ENCODE measurements at regions not wholly inside any gene's neighbourhood (a gene's known extent, or its start where the extent isn't known, plus 50 kb on each side); places are given as distances from the start of the nearest gene placed in this dataset.

DNA sequence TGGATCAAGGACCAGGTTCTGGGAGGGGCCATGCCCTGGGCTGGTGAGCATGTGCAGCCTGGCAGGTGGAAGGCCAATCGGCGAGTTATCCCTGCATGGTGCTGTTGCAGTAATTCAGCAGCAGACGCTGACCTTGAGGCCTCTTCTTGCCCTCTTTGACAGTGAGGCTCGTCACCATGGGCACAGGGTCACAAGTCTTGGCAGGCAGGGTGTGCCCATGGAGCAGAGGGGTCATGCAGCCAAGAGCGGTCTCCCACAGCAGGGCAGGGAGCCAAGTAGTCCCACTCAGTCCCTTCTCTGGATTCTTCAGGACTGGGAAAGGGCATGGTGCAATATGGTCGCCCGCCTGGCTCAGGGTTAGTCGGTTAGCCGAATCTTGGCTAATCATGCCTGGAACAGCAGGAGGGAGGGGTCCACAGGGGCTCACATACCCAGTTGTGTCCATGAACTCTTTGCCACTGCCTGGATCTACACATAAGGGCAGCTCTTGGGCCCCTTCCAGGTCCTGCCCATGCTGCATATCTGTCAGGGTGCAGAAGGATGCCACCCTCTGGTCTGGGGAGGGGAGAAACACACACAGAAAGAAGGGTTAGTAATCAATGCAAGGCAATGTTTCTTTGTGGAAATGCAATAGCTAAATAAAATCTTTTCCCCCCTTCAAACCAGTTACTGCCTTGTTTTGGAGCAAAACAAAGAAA lies 226.8 kb downstream of the SIPA1L2 start:
- no peak overlapping the region for H3K4me3 ChIP-seq (ENCODE audit: low read depth, low read length)
- TF ChIP-seq, protein P1, sequence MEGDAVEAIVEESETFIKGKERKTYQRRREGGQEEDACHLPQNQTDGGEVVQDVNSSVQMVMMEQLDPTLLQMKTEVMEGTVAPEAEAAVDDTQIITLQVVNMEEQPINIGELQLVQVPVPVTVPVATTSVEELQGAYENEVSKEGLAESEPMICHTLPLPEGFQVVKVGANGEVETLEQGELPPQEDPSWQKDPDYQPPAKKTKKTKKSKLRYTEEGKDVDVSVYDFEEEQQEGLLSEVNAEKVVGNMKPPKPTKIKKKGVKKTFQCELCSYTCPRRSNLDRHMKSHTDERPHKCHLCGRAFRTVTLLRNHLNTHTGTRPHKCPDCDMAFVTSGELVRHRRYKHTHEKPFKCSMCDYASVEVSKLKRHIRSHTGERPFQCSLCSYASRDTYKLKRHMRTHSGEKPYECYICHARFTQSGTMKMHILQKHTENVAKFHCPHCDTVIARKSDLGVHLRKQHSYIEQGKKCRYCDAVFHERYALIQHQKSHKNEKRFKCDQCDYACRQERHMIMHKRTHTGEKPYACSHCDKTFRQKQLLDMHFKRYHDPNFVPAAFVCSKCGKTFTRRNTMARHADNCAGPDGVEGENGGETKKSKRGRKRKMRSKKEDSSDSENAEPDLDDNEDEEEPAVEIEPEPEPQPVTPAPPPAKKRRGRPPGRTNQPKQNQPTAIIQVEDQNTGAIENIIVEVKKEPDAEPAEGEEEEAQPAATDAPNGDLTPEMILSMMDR (conservative IDR thresholded peaks at IDR 0.05; ENCODE audit: low read depth, low read length), result no peak
- DNase-seq (ENCODE audit: low read depth), result no peak

DNA sequence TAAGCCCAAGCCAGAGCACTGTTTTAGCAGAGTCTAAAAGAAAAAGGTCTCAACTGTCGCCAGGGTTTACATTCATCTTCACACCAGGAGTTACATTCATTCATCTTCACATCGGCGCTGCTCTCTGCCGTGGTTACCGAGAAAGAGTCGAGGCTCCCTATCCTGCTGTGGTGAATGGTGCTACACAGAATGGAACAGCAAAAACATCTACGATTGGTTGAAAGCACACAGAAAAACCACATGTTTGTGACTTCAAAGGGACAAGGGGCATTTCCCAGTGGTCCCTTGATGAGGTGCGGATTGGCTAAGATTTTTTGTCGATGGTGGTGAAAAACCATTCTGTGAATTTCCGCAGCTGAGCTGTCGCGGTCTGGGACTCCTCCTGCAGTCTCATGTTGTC lies 231.1 kb downstream of the SIPA1L2 start:
- DNase-seq (ENCODE audit: low read depth), result no peak
- TF ChIP-seq, protein P1 (conservative IDR thresholded peaks at IDR 0.05; ENCODE audit: low read depth, low read length), result no peak
- no peak overlapping the region for H3K4me3 ChIP-seq (ENCODE audit: low read depth, low read length)

DNA sequence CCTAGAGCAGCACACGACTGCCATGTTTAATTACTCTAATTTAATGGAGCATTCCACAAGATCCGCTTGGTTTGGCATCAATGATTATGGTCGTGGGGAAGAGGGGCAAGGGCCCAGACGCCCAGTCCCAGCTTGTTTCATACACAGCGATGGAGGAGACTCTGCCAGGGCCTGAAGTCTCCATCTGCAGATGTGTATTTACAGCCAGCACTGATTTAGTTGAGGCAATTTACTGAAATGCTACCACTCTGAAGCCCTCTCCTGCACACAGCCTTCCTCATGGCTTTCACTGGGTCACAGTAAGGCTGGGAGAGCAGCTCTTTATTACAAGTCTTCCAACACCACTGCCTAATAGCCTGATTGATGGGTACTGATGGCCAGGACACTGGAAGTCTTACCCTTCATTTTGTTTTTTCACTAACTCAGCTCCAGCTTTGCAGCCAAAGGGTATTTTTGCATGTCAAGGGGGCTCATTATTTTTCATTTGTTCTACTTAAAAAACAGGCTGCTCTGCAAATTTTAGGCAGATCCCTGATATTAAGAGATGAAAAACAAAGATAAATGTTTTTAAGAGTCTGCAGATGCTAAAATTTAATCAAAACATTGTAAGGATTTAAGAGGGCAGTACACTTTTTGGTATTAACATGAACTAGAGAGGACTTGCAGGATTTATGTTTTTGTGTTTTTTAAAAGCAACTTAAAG lies 236.3 kb downstream of the SIPA1L2 start:
- H3K4me3 ChIP-seq (ENCODE audit: low read depth, low read length), result no peak overlapping the region
- no peak for DNase-seq (ENCODE audit: low read depth)
- TF ChIP-seq, protein P1 (conservative IDR thresholded peaks at IDR 0.05; ENCODE audit: low read depth, low read length), result no peak

DNA sequence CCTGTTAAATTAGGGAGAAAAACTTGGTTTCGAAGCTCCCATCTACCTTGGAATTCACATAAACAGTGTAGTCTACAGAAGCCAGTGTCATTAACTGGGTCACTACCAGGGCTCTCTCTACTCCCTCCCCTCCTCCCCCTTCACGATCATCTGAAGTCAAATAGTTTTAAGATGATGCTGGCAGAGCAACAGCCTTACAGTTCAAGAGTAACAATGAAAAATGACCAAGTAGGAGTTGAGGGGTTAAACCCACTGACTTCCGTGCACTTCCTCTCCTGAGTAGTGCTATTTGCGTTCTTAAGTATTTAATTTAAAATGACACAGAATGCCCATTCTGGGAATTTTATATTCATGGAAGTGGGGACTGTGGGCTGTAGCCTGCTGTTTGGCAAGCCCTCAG lies 236.9 kb downstream of the SIPA1L2 start:
- no peak overlapping the region for H3K4me3 ChIP-seq (ENCODE audit: low read depth, low read length)
- TF ChIP-seq, protein P1 (conservative IDR thresholded peaks at IDR 0.05; ENCODE audit: low read depth, low read length), result no peak
- DNase-seq (ENCODE audit: low read depth), result no peak

DNA sequence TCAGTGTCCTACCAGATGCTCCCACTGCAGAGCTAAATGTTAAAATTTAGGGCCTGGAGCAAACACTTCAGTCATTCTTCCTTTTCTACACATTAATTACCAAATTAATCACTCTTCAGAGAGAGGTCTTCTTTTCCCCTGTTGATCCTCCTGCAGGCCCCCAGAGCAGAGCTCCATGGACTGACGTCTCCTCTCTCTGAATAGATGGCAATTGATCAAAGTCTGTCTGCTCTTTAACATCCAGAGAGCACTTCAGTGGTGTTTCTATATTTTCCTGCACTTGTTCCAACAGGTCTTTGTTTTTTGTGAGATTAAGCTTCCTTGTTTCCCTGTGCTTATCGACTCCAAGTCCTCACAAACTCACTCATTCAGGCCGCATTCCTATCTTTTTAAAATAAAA lies 239.3 kb downstream of the SIPA1L2 start:
- DNase-seq (ENCODE audit: low read depth), result no peak
- TF ChIP-seq, protein P1 (conservative IDR thresholded peaks at IDR 0.05; ENCODE audit: low read depth, low read length), result no peak
- no peak overlapping the region for H3K4me3 ChIP-seq (ENCODE audit: low read depth, low read length)

DNA sequence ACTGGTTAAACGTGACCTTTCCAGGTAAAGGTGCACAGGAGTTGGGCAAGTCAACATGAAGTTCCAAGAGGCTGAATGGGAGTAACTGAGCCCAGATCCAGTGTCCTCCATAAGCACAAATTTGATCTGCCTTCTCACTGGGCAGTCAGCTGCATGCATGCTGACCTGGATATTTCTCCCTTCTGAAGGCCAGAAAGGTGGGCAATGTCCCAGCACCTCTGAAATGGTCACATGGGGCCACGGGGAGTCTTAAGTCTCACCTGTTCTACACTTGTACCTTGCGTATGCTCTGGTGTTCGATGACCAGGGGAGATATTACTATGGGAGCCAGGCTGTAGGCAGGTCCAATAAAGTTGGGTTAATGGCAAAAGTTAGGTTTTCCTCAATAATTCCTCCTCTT lies 240.2 kb downstream of the SIPA1L2 start:
- TF ChIP-seq, protein P1 (conservative IDR thresholded peaks at IDR 0.05; ENCODE audit: low read depth, low read length), result no peak
- DNase-seq (ENCODE audit: low read depth), result no peak
- H3K4me3 ChIP-seq (ENCODE audit: low read depth, low read length), result no peak overlapping the region

DNA sequence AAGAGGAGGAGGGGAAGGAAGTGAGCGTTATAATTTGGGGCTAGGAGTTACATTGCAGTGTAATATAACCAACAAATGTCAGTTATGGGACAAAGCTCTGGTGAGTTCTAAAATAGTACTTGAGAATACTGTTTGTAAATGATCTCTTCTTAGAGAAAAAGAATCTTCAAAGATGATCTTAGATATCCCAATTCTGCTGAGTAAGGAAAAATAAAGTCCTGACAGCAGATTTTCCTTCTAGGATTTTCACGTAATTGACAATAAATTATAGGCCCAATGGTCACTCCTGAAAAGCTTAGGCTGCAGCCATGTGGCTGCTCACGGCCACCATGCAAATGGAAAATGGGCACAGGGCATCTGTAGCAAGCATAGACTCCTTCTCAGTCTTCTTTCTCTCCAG lies 241.6 kb downstream of the SIPA1L2 start:
- TF ChIP-seq, protein P1 (conservative IDR thresholded peaks at IDR 0.05; ENCODE audit: low read depth, low read length), result no peak
- H3K4me3 ChIP-seq (ENCODE audit: low read depth, low read length), result no peak overlapping the region
- no peak for DNase-seq (ENCODE audit: low read depth)

Data from choroid plexus epithelial cell (primary cell).